ENCODE measurements at regions not wholly inside any gene's neighbourhood (a gene's known extent, or its start where the extent isn't known, plus 50 kb on each side); places are given as distances from the start of the nearest gene placed in this dataset.

GRCh38 chr13:99027661-99028425 lies 50.0 kb upstream of the DOCK9 start:
- Histone ChIP-seq H3K9me3 (ENCODE audit: control insufficient read depth, insufficient read depth, low read depth, low read length) (peaks cover 3% of the 10 kb centered on the region; the same call in 1 of the 2 replicates), H3K4me3 (ENCODE audit: low read depth, low read length) (no peak overlapping the region)

GRCh38 chr13:99028890-99029289 lies 51.0 kb upstream of the DOCK9 start:
- Histone ChIP-seq H3K27ac (ENCODE audit: low read depth, low read length) (no peak overlapping the region), H3K9ac (ENCODE audit: low read length) (no peak overlapping the region), H3K4me3 (ENCODE audit: low read depth, low read length) (no peak overlapping the region), H3K4me1 (ENCODE audit: control insufficient read depth, insufficient read depth, low read length) (no peaks in the 10 kb centered on the region), H3K36me3 (ENCODE audit: control insufficient read depth, insufficient read depth, low read length) (no peaks in the 10 kb centered on the region), H3K9me3 (ENCODE audit: control insufficient read depth, insufficient read depth, low read depth, low read length) (peaks cover 3% of the 10 kb centered on the region; the same call in 1 of the 2 replicates), H3K27me3 (ENCODE audit: control insufficient read depth, insufficient read depth, low read length) (no peaks in the 10 kb centered on the region)

More at GRCh38 chr13:99027661-99028425, 50.0 kb upstream of the DOCK9 start:
- Histone ChIP-seq H3K36me3 (ENCODE audit: control insufficient read depth, insufficient read depth, low read length) (no peaks in the 10 kb centered on the region), H3K9ac (ENCODE audit: low read length) (no peak overlapping the region), H3K27me3 (ENCODE audit: control insufficient read depth, insufficient read depth, low read length) (no peaks in the 10 kb centered on the region), H3K27ac (ENCODE audit: low read depth, low read length) (no peak overlapping the region), H3K4me1 (ENCODE audit: control insufficient read depth, insufficient read depth, low read length) (no peaks in the 10 kb centered on the region)

- Histone ChIP-seq H3K9ac (ENCODE audit: low read length) (no peak overlapping the region), H3K4me1 (ENCODE audit: control insufficient read depth, insufficient read depth, low read length) (no peaks in the 10 kb centered on the region), H3K36me3 (ENCODE audit: control insufficient read depth, insufficient read depth, low read length) (no peaks in the 10 kb centered on the region), H3K27me3 (ENCODE audit: control insufficient read depth, insufficient read depth, low read length) (no peaks in the 10 kb centered on the region), H3K9me3 (ENCODE audit: control insufficient read depth, insufficient read depth, low read depth, low read length) (peaks cover 3% of the 10 kb centered on the region; the same call in 1 of the 2 replicates), H3K4me3 (ENCODE audit: low read depth, low read length) (no peak overlapping the region), H3K27ac (ENCODE audit: low read depth, low read length) (no peak overlapping the region)
Observed at GRCh38 chr13:99029576-99029975, 51.7 kb upstream of the DOCK9 start.

GRCh38 chr13:99030326-99030725 lies 52.5 kb upstream of the DOCK9 start:
- Histone ChIP-seq H3K9me3 (ENCODE audit: control insufficient read depth, insufficient read depth, low read depth, low read length) (peaks cover 3% of the 10 kb centered on the region; the same call in 1 of the 2 replicates), H3K36me3 (ENCODE audit: control insufficient read depth, insufficient read depth, low read length) (no peaks in the 10 kb centered on the region), H3K27ac (ENCODE audit: low read depth, low read length) (no peak overlapping the region), H3K4me1 (ENCODE audit: control insufficient read depth, insufficient read depth, low read length) (no peaks in the 10 kb centered on the region), H3K4me3 (ENCODE audit: low read depth, low read length) (no peak overlapping the region), H3K9ac (ENCODE audit: low read length) (no peak overlapping the region), H3K27me3 (ENCODE audit: control insufficient read depth, insufficient read depth, low read length) (no peaks in the 10 kb centered on the region)

GRCh38 chr13:99031832-99032231 lies 54.0 kb upstream of the DOCK9 start:
- Histone ChIP-seq H3K36me3 (ENCODE audit: control insufficient read depth, insufficient read depth, low read length) (no peaks in the 10 kb centered on the region), H3K4me1 (ENCODE audit: control insufficient read depth, insufficient read depth, low read length) (no peaks in the 10 kb centered on the region), H3K27ac (ENCODE audit: low read depth, low read length) (no peak overlapping the region), H3K9ac (ENCODE audit: low read length) (no peak overlapping the region), H3K4me3 (ENCODE audit: low read depth, low read length) (no peak overlapping the region), H3K27me3 (ENCODE audit: control insufficient read depth, insufficient read depth, low read length) (no peaks in the 10 kb centered on the region), H3K9me3 (ENCODE audit: control insufficient read depth, insufficient read depth, low read depth, low read length) (peaks cover 3% of the 10 kb centered on the region; the same call in 1 of the 2 replicates)

- Histone ChIP-seq H3K4me3 (ENCODE audit: low read depth, low read length) (no peak overlapping the region), H3K27ac (ENCODE audit: low read depth, low read length) (no peak overlapping the region), H3K36me3 (ENCODE audit: control insufficient read depth, insufficient read depth, low read length) (no peaks in the 10 kb centered on the region), H3K4me1 (ENCODE audit: control insufficient read depth, insufficient read depth, low read length) (no peaks in the 10 kb centered on the region), H3K9me3 (ENCODE audit: control insufficient read depth, insufficient read depth, low read depth, low read length) (peaks cover 3% of the 10 kb centered on the region; the same call in 1 of the 2 replicates), H3K9ac (ENCODE audit: low read length) (no peak overlapping the region), H3K27me3 (ENCODE audit: control insufficient read depth, insufficient read depth, low read length) (no peaks in the 10 kb centered on the region)
Observed at GRCh38 chr13:99033814-99034213, 56.0 kb upstream of the DOCK9 start.

- no peak overlapping the region for H3K4me3 ChIP-seq (ENCODE audit: low read depth, low read length)
- no peak overlapping the region for H3K9ac ChIP-seq (ENCODE audit: low read length)
- no peaks in the 10 kb centered on the region for H3K4me1 ChIP-seq (ENCODE audit: control insufficient read depth, insufficient read depth, low read length)
- H3K27me3 ChIP-seq (ENCODE audit: control insufficient read depth, insufficient read depth, low read length) = no peaks in the 10 kb centered on the region
- no peak overlapping the region for H3K27ac ChIP-seq (ENCODE audit: low read depth, low read length)
- H3K36me3 ChIP-seq (ENCODE audit: control insufficient read depth, insufficient read depth, low read length) = no peaks in the 10 kb centered on the region
- H3K9me3 ChIP-seq (ENCODE audit: control insufficient read depth, insufficient read depth, low read depth, low read length) = no peaks in the 10 kb centered on the region
Observed at GRCh38 chr13:99034333-99035085, 56.6 kb upstream of the DOCK9 start.

- Histone ChIP-seq H3K4me3 (ENCODE audit: low read depth, low read length) (no peak overlapping the region), H3K27me3 (ENCODE audit: control insufficient read depth, insufficient read depth, low read length) (no peaks in the 10 kb centered on the region), H3K9me3 (ENCODE audit: control insufficient read depth, insufficient read depth, low read depth, low read length) (no peaks in the 10 kb centered on the region), H3K9ac (ENCODE audit: low read length) (no peak overlapping the region), H3K36me3 (ENCODE audit: control insufficient read depth, insufficient read depth, low read length) (no peaks in the 10 kb centered on the region), H3K4me1 (ENCODE audit: control insufficient read depth, insufficient read depth, low read length) (no peaks in the 10 kb centered on the region), H3K27ac (ENCODE audit: low read depth, low read length) (no peak overlapping the region)
Observed at GRCh38 chr13:99035715-99036114, 57.9 kb upstream of the DOCK9 start.

- Histone ChIP-seq H3K36me3 (ENCODE audit: control insufficient read depth, insufficient read depth, low read length) (no peaks in the 10 kb centered on the region), H3K4me3 (ENCODE audit: low read depth, low read length) (no peak overlapping the region), H3K27ac (ENCODE audit: low read depth, low read length) (no peak overlapping the region), H3K27me3 (ENCODE audit: control insufficient read depth, insufficient read depth, low read length) (no peaks in the 10 kb centered on the region), H3K4me1 (ENCODE audit: control insufficient read depth, insufficient read depth, low read length) (no peaks in the 10 kb centered on the region), H3K9me3 (ENCODE audit: control insufficient read depth, insufficient read depth, low read depth, low read length) (no peaks in the 10 kb centered on the region), H3K9ac (ENCODE audit: low read length) (no peak overlapping the region)
Observed at GRCh38 chr13:99037756-99038155, 59.9 kb upstream of the DOCK9 start.

- H3K36me3 ChIP-seq (ENCODE audit: control insufficient read depth, insufficient read depth, low read length) = no peaks in the 10 kb centered on the region
- no peaks in the 10 kb centered on the region for H3K27me3 ChIP-seq (ENCODE audit: control insufficient read depth, insufficient read depth, low read length)
- no peak overlapping the region for H3K27ac ChIP-seq (ENCODE audit: low read depth, low read length)
- H3K9ac ChIP-seq (ENCODE audit: low read length) = no peak overlapping the region
- no peaks in the 10 kb centered on the region for H3K9me3 ChIP-seq (ENCODE audit: control insufficient read depth, insufficient read depth, low read depth, low read length)
- H3K4me1 ChIP-seq (ENCODE audit: control insufficient read depth, insufficient read depth, low read length) = no peaks in the 10 kb centered on the region
- no peak overlapping the region for H3K4me3 ChIP-seq (ENCODE audit: low read depth, low read length)
Observed at GRCh38 chr13:99039718-99040280, 61.9 kb upstream of the DOCK9 start.
